DMS53 treated with DMSO at 0.1 percent for 48 hours (cell line): ENCODE measurements at regions not wholly inside any gene's neighbourhood (a gene's known extent, or its start where the extent isn't known, plus 50 kb on each side); places are given as distances from the start of the nearest gene placed in this dataset.

Source experiments
- DNase-seq: peaks from one replicate; lab custom pipeline; 2025; ENCODE audit not compliant: unreplicated experiment; lab: John Stamatoyannopoulos, UW

DNA sequence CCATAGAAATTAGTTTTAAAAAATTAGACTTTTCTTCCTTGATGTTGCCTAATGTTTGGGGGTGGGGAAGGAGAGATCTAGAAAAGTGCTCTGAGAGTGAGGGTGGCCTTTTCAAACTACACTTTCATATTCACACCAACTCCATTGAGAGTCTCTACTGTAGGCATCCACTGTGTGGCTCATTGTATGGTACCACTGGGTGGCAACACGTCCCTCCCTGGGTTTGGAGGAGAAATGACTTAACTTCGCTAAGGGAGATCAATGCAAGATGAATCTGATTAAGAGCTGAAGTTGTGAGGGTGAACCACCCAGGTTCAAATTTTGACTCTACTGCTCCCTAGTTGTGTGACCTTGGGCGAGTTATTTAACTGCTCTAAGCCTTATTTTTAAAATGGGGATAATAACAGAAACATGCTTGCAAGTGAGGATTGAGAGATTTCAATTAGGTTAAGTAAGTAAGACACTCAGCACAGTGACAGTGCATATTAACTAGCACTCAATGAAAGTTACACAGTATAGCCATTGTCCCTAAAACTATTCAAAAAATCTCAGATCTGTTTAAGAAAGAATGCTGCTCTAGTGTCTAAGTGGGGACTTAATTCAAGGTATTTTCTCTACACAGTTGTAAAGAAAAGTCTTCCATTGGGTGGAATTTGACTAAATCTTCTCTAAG lies 193.5 kb upstream of the CNR1 start:
- DNase-seq: no peak

DNA sequence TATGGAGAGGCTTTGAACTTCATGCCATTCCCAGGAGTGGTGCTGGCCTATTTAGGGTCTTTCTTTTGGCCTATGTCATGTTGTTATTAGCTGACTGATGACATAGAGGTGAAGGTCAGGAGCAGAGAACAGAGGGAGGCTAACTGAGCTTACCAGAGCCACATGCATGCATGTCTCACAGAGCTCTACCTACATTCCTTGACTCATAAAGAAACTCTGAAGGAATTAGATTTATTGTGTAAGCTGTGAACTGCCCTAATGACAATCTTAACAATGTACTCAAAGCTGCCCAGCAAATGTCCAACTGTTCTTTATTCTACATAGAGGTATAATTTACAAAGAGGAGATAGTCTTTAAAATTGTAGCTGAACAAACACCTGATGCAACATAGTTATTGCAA lies 192.7 kb upstream of the CNR1 start:
- DNase-seq: no peak

DNA sequence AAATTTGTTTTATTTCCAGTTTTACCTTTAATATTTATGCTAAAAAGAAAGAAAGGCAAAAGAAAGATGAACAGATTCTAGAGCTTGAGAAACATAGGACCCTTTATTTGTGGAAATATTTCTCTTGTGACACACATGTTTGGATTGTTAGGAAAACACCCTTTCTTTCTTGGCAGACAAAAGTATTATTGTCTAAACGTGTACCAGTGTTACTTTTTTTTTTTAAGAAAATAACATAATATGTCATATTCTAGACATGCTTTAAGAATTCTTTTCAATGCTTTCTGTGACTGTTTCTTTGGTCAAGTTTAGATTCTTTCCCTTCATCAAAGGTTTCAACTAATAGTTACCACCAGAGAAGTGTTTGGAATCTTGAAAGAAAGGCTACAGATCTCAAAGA lies 183.4 kb upstream of the CNR1 start:
- no peak for DNase-seq

- DNase-seq: no peak
These were observed 176.2 kb upstream of the CNR1 start for GRCh38 chr6:88342336-88342735.

DNA sequence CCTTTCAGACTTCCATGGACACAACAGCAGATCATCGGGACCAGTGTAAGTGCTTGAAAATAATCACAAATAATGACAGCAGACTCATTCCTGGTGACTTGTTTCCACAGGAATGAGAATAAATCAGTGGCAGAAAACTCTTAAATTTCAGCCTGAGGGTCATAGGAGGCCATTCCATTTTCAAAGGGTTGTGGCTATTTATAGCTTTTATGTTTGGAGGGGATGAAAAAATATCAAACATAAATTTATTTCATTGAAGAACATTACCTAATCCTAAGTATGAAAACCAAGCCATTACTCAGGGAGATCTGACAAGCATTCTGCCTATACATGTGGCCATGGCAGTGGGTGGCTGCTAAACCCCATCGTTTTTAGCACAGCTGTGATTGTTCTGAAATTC lies 173.6 kb upstream of the CNR1 start:
- DNase-seq: no peak

DNA sequence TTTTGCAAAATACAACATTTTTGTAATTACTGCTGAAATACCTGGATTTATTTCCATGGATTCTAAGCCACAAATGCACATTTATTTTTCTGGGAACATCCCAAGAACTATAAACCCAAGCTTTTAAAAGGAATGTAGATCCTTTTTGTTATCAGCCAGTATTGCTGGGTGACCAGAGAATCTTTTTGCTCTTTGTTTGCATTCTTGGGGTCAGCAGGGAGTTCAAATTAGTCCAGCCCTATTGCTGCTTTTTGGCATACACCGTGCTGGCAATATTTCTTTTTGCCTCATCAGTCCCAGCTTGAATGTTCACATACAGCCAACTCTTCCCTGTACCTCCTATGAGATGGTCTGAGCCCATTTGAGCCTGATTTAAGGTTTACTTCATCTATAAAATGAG lies 155.2 kb upstream of the CNR1 start:
- DNase-seq: no peak

- DNase-seq: no peak
These were observed 145.4 kb upstream of the CNR1 start for GRCh38 chr6:88311561-88311960.

DNA sequence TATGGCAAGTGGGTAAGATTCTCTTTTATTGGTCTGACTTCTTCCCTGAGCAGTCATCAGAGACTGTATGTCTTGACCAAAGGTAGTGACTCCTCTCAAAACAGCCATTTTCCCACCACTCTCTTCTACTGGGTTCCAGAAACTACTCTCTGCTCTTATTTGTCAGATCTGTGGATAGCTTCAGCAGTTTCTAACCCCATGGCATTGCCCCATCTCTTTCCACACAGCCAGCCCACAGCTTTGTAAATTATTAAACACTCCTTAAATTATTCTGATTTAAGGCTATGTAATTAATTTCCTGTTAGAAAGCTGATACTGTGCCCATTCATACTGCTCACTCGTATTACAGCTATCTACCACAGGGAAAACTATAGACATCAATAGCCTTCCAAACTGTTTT lies 138.4 kb upstream of the CNR1 start:
- no peak for DNase-seq

DNA sequence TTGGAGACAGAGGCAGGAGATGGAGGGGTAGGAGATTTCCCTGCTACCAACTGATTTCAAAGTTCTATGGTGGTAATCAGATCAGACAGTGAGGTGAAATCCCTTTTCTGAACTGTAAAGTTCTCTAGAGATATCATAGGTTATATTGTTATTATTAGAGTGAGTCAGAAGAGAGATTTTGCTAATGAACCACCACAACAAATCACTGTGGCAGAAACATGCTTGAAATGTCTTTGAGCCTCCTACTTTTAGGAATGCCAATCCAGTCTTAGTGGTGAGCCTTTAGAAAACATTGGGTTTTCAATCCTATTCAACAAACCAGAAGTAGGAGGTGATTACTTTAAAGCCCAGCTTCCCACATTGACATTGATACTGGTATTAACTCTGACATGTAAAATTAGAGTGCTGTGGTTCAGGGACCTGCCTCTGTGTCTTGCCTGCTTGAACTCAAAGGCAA lies 136.7 kb upstream of the CNR1 start:
- DNase-seq: no peak

DNA sequence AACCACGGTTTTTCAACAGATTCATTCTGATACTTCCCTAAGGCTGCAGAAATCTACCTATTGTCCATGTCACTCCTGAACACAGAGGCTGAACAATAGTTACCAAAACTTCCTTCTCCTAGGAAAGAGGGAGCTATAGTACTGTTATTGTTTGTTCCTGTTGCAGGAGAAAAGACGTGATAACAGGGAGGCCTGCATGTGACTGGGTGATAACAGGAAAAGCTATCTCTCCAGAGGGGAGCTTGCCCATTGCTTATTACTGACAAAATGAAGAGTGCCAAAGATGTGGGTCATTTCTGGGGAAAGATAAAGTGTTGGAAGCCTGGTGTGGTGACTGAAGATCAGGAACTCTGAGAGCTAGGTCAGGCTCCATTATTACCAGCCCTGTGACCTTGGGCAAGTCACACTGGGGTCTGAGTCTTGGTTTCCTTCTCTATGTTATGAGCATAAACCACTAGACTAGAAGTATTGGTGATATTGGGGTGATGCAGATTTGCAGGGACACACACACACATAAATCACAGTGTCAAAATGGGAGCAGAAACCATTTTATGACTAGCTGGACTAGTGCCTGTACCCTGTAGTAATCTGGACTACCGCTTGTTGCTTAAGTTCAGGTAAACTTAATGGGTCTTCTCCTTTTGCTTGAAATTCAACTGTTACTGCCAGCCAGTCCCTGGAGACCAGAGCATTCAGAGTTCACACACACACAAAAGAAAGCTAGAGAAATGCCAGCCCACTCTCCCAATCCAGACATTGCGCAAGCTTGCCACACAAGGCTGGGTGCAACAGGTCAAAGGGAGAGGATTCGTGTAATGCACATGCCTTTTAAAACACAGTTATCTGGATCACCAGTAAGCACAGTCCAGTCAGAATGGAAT lies 136.0 kb upstream of the CNR1 start:
- DNase-seq: no peak

DNA sequence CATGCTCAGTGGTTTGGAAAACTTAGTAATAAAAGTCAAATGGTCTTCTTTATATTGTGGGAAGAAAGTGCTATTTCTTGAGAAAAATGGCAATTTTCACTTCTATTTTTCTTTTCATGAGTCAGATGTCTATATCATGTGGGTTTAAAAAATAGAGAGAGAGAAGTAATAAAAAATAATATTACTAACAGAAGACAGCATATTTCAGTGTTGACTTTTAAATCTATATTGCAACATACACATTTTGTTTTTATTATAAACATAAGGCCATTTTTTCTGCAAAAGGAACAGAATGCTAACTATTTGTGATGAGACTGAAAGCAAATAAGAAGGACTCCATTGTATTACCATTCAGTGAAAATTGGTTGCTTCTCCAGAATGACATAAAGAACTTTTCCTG lies 135.1 kb upstream of the CNR1 start:
- no peak for DNase-seq

GRCh38 chr6:88298066-88298845 lies 132.1 kb upstream of the CNR1 start:
- DNase-seq: no peak

DNA sequence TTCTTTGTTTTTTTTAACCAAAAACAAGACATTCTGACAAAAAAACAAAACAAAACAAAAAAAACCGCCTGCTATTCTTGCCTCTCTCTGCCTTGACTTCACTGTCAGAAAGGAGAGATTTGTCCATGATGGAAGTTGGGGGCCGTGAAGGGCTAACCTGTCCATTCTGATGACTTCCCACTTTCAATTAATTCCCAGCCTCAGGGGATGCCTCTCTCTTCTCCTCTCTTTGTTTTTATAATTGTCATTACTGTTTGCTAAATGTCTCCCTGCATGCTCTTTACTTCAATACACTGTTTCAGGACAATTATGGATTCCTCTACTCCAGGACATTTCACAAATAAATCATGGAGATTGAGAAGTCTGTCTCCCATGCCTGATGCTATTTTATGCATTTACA lies 130.5 kb upstream of the CNR1 start:
- no peak for DNase-seq

DNA sequence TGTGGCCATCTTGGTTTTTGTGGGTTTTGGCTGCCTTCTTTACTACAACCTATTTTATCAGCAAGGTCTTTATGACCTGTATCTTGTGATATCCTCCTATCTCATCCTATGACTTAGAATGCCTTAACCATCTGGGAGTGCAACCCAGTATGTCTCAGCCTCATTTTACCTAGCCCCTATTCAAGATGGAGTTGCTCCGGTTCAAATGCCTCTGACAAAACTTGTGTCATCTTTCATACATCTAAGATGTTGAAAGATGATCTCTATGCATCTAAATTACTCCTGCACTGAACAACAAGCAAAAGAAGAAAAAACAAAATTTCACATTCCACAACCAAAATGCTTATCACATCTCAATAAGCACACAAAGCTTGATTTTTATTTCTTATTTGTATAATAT lies 129.5 kb upstream of the CNR1 start:
- DNase-seq: no peak

DNA sequence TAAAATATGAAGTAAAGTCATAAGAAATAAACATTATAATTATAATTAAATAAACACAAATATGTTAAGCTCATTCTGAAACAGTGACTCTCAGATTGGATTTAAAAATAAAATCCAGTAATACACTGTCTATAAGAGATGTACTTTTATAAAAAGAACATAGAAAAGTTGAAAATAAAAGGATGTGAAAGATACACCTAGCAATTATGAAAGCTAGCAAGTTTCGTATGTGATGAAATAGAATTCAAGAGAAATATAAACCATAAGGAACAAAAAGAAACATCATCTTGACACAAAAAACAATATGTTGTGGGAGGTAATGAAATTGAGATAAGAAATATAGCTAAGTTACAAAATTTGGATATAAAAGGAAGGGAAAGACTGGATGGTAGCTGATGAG lies 128.6 kb upstream of the CNR1 start:
- no peak for DNase-seq

- no peak for DNase-seq
These were observed 124.3 kb upstream of the CNR1 start for GRCh38 chr6:88290411-88290810.

DNA sequence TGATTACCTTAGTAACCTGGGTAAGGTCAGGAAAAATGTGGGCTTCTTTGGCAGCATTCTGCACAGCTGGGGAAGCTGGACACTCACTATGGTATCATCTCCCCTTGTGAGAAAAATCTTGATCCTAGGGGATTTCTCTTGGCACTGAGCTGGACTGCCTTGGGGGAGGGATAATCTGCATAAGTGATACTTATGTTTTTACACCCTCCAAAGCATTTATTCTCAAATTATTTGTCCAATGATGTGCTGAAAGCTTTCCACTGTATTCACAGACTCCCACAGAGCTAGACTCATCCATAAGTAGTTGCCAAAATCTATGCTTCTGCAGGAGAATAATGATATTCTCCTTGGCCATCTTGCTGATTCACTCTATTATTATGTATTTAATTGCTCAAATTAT lies 121.5 kb upstream of the CNR1 start:
- DNase-seq: no peak

DNA sequence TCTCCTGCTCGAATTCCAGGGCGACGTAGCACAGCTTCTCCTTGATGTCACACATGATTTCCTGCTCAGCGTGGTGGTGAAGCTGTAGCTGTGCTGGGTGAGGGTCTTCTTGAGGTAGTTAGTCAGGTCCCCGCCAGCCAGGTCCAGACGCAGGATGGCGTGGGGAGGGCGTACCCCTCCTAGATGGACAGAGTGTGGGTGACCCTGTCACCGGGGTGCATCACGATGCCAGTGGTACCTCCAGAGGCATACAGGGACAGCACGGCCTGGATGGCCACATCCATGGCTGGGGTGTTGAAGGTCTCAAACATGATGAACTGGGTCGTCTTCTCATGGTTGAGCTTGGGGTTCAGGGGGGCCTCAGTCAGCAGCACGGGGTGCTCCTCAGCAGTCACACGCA lies 110.2 kb upstream of the CNR1 start:
- no peak for DNase-seq

DNA sequence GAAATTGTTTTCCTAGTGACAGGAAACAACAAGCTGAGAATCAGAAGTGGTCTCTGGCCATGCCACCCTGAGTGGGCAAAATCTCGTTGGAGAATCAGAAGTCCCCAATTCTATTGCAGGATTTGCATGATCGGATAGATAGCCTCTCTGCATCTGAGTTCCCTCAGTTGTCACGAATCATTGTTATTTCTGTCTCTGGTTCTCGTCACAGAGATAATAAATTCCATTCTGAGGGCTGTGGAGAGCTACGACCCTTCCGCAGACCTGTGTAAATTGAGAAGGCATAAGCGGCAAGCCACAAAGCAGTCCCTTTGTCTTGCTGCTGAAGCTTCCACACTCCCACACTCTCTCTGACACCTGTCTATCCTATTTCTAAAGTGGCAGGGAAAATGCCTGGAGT lies 102.4 kb upstream of the CNR1 start:
- DNase-seq: no peak

GRCh38 chr6:88266126-88266525 lies 100.0 kb upstream of the CNR1 start:
- DNase-seq: no peak

DNA sequence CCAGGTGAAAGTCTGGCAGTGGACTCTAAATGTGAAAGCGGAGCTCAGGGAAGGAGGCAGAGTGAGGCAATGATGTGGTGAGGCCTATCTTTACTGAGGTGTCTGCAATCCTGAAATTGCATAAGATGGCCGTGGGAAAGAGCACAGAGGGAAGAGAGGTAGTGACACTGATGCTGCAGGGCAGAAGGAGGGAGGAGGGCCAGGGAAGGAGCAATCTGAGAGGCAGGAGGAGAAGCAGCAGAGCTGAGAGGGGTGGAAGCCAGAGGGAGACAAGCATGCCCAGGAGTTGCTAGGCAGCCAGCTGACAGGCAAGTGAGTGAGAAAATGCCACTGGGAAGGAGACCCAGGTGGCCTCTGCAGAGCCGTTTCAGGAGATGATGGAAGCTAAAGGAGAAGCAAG lies 97.4 kb upstream of the CNR1 start:
- no peak for DNase-seq

DNA sequence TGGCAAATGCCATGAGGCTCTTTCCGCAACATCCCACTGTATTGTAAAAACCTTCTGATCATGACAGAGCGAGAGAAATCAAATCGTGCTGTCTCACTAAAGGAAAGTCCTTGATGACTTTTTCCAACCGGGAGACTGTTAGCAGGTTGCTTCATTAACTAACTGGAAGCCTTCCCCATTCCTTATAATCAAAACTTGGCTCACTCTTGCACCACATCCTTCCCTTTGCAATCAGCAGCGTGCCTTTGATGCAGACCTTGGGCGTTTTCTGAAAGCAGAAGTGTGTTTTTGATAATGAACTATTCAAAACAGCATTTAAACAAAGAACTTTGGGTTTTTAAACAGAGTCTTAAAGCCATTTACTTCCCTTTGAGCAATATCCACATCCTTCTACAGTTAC lies 96.2 kb upstream of the CNR1 start:
- DNase-seq: no peak
